HG03280 (cell line): ENCODE measurements at regions not wholly inside any gene's neighbourhood (a gene's known extent, or its start where the extent isn't known, plus 50 kb on each side); places are given as distances from the start of the nearest gene placed in this dataset.
"Not testable (repeated sequence)": the region's sequence is repeated elsewhere in the genome, so short reads cannot be mapped to it uniquely, and the experiment has no call there.

Experiments used
- ATAC-seq: cut with Tn5 transposase; IDR thresholded peaks from one replicate; pipeline ENCODE4 v1.9.1; 2021; ENCODE audit warnings: mild to moderate bottlenecking, moderate library complexity; ENCODE audit not compliant: unreplicated experiment

- ATAC-seq: no peak
Measured at GRCh38 chr7:55261386-55261770, 103.8 kb upstream of the LANCL2 start.

- ATAC-seq: not testable (repeated sequence)
Measured at GRCh38 chr7:55265328-55265727, 99.8 kb upstream of the LANCL2 start.

- no peak for ATAC-seq
Measured at GRCh38 chr7:55265836-55266642, 99.1 kb upstream of the LANCL2 start.

- no peak for ATAC-seq
Measured at GRCh38 chr7:55271069-55271626, 94.0 kb upstream of the LANCL2 start.

GRCh38 chr7:55271661-55272060, 93.5 kb upstream of the LANCL2 start:
- no peak for ATAC-seq

- no peak for ATAC-seq
Measured at GRCh38 chr7:55272328-55272727, 92.8 kb upstream of the LANCL2 start.

GRCh38 chr7:55273186-55273980, 91.8 kb upstream of the LANCL2 start:
- no peak for ATAC-seq

GRCh38 chr7:55274156-55274555, 91.0 kb upstream of the LANCL2 start:
- ATAC-seq: no peak

GRCh38 chr7:55275291-55276200, 89.6 kb upstream of the LANCL2 start:
- ATAC-seq: no peak

GRCh38 chr7:55276572-55277295, 88.4 kb upstream of the LANCL2 start:
- ATAC-seq: no peak

GRCh38 chr7:55277916-55278315, 87.2 kb upstream of the LANCL2 start:
- ATAC-seq: no peak

GRCh38 chr7:55278321-55278720, 86.8 kb upstream of the LANCL2 start:
- no peak for ATAC-seq

GRCh38 chr7:55279080-55279845, 85.9 kb upstream of the LANCL2 start:
- ATAC-seq: no peak

- ATAC-seq: peak; percentile 83
Measured at GRCh38 chr7:55280031-55280454, 85.1 kb upstream of the LANCL2 start.

- no peak for ATAC-seq
Measured at GRCh38 chr7:55285665-55286064, 79.5 kb upstream of the LANCL2 start.

GRCh38 chr7:55286666-55287065, 78.5 kb upstream of the LANCL2 start:
- no peak for ATAC-seq

GRCh38 chr7:55288070-55288824, 76.9 kb upstream of the LANCL2 start:
- ATAC-seq: no peak

- ATAC-seq: no peak
Measured at GRCh38 chr7:55296070-55296469, 69.1 kb upstream of the LANCL2 start.
